ENCODE measurements at regions not wholly inside any gene's neighbourhood (a gene's known extent, or its start where the extent isn't known, plus 50 kb on each side); places are given as distances from the start of the nearest gene placed in this dataset.

DNA sequence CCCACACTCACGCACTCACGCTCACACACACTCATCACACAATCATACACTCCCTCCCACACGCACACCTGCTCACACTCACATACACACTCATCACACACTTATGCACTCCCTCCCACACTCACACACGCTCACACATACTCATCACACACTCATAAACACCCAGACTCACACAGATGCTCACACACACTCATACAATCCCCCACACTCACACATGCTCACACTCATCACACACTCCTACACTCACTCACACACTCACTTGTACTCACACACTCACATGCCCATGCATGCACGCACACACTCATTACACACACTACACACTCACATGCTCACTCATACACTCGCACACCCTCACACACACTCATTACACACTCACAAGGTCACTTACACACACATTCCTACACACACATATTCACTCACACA is 131.1 kb upstream of the PDE10A start:
- Histone ChIP-seq H3K27ac (replicated peaks) (no peak overlapping the region), H3K27me3 (ENCODE audit: insufficient read depth, poor library complexity, severe bottlenecking) (peaks cover 2% of the 10 kb centered on the region), H3K4me3 (replicated peaks; ENCODE audit: insufficient read depth, low read length) (no peak overlapping the region)
- no peak for TF ChIP-seq POLR2AphosphoS5 (IDR thresholded peaks at IDR 0.05; ENCODE audit: low read depth)
- no peak for DNase-seq (ENCODE audit: low read depth in 1 of 2, low spot score in 1 of 2)

- TF ChIP-seq, protein P1, sequence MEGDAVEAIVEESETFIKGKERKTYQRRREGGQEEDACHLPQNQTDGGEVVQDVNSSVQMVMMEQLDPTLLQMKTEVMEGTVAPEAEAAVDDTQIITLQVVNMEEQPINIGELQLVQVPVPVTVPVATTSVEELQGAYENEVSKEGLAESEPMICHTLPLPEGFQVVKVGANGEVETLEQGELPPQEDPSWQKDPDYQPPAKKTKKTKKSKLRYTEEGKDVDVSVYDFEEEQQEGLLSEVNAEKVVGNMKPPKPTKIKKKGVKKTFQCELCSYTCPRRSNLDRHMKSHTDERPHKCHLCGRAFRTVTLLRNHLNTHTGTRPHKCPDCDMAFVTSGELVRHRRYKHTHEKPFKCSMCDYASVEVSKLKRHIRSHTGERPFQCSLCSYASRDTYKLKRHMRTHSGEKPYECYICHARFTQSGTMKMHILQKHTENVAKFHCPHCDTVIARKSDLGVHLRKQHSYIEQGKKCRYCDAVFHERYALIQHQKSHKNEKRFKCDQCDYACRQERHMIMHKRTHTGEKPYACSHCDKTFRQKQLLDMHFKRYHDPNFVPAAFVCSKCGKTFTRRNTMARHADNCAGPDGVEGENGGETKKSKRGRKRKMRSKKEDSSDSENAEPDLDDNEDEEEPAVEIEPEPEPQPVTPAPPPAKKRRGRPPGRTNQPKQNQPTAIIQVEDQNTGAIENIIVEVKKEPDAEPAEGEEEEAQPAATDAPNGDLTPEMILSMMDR (IDR thresholded peaks at IDR 0.05; ENCODE audit: insufficient read depth, low read length) = no peak
- TF ChIP-seq POLR2AphosphoS5 (IDR thresholded peaks at IDR 0.05; ENCODE audit: low read depth) = no peak
- no peak for TF ChIP-seq GABPA (IDR thresholded peaks at IDR 0.05; ENCODE audit: low read depth)
- no peak for TF ChIP-seq SPI1 (IDR thresholded peaks at IDR 0.05; ENCODE audit: borderline replicate concordance, low read depth)
- TF ChIP-seq REST (IDR thresholded peaks at IDR 0.05; ENCODE audit: insufficient replicate concordance, low read depth) = no peak
Observed at GRCh38 chr6:165793287-165793825, 130.3 kb upstream of the PDE10A start.

DNA sequence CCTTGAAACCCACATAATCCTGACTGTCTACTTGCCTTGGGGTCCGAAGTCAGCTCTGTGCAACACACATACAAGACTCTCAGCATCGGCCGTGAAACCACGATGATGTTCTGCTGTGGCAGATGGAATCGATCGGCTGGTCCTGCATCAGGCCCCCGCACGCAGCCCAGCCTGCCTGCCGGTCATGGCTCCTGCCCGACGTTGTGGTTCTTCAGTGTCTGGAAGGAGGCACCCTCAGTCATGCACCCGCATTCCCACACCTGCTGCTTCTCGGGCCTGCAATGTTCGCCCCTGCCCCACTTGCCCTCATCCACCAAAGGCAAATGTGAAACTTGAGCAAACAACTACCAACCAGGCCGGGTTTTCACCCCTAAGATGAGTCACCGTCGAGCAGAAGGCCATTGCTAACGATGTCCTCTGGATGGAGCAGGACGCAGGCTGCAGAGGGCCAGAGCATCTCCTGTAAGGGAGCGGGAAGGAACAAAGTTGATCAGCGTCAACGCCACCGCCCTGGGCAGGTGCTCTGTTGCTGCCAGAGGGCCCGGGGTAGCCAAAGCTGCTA is 128.9 kb upstream of the PDE10A start:
- Histone ChIP-seq H3K27ac (replicated peaks) (no peak overlapping the region), H3K27me3 (ENCODE audit: insufficient read depth, poor library complexity, severe bottlenecking) (no peaks in the 10 kb centered on the region), H3K4me3 (replicated peaks; ENCODE audit: insufficient read depth, low read length) (no peak overlapping the region)
- TF ChIP-seq, protein P1 (IDR thresholded peaks at IDR 0.05; ENCODE audit: insufficient read depth, low read length) = no peak
- no peak for TF ChIP-seq REST (IDR thresholded peaks at IDR 0.05; ENCODE audit: insufficient replicate concordance, low read depth)
- no peak for TF ChIP-seq SPI1 (IDR thresholded peaks at IDR 0.05; ENCODE audit: borderline replicate concordance, low read depth)
- TF ChIP-seq POLR2AphosphoS5 (IDR thresholded peaks at IDR 0.05; ENCODE audit: low read depth) = no peak
- no peak for TF ChIP-seq GABPA (IDR thresholded peaks at IDR 0.05; ENCODE audit: low read depth)
- DNase-seq (ENCODE audit: low read depth in 1 of 2, low spot score in 1 of 2) = no peak

More at GRCh38 chr6:165793287-165793825, 130.3 kb upstream of the PDE10A start:
- Histone ChIP-seq H3K27ac (replicated peaks) (no peak overlapping the region), H3K27me3 (ENCODE audit: insufficient read depth, poor library complexity, severe bottlenecking) (peaks cover 2% of the 10 kb centered on the region), H3K4me3 (replicated peaks; ENCODE audit: insufficient read depth, low read length) (no peak overlapping the region)
- DNase-seq (ENCODE audit: low read depth in 1 of 2, low spot score in 1 of 2) = no peak

- Histone ChIP-seq H3K27ac (replicated peaks) (no peak overlapping the region), H3K27me3 (ENCODE audit: insufficient read depth, poor library complexity, severe bottlenecking) (no peaks in the 10 kb centered on the region), H3K4me3 (replicated peaks; ENCODE audit: insufficient read depth, low read length) (no peak overlapping the region)
- DNase-seq (ENCODE audit: low read depth in 1 of 2, low spot score in 1 of 2) = no peak
- no peak for TF ChIP-seq GABPA (IDR thresholded peaks at IDR 0.05; ENCODE audit: low read depth)
- no peak for TF ChIP-seq SPI1 (IDR thresholded peaks at IDR 0.05; ENCODE audit: borderline replicate concordance, low read depth)
- no peak for TF ChIP-seq POLR2AphosphoS5 (IDR thresholded peaks at IDR 0.05; ENCODE audit: low read depth)
- TF ChIP-seq, protein P1 (IDR thresholded peaks at IDR 0.05; ENCODE audit: insufficient read depth, low read length) = no peak
- no peak for TF ChIP-seq REST (IDR thresholded peaks at IDR 0.05; ENCODE audit: insufficient replicate concordance, low read depth)
Observed at GRCh38 chr6:165791306-165791705, 128.3 kb upstream of the PDE10A start.

All from HL-60 (cell line).